CD4-positive, alpha-beta T cell treated with Interleukin-4 for 1 hour (primary cell): ENCODE measurements at regions not wholly inside any gene's neighbourhood (a gene's known extent, or its start where the extent isn't known, plus 50 kb on each side); places are given as distances from the start of the nearest gene placed in this dataset.

Source experiments
- DNase-seq, 2 donors: peaks; one replicate each; pipeline ENCODE4 v3.0.0-alpha.2; 2020 to 2022

GRCh38 chr20:22430154-22430745 lies 154.1 kb downstream of the FOXA2 start:
- DNase-seq, result no peak

- no peak for DNase-seq
These were observed 154.9 kb downstream of the FOXA2 start for GRCh38 chr20:22429175-22430153.

GRCh38 chr20:22428051-22428450 lies 156.3 kb downstream of the FOXA2 start:
- no peak for DNase-seq

- DNase-seq, result no peak
These were observed 157.6 kb downstream of the FOXA2 start for GRCh38 chr20:22426772-22427171.

GRCh38 chr20:22425344-22426295 lies 158.8 kb downstream of the FOXA2 start:
- DNase-seq, result no peak

GRCh38 chr20:22423190-22423832 lies 161.1 kb downstream of the FOXA2 start:
- DNase-seq, result no peak

GRCh38 chr20:22420116-22420598 lies 164.2 kb downstream of the FOXA2 start:
- DNase-seq, result no peak

GRCh38 chr20:22418738-22419137 lies 165.6 kb downstream of the FOXA2 start:
- no peak for DNase-seq

- no peak for DNase-seq
These were observed 170.0 kb downstream of the FOXA2 start for GRCh38 chr20:22414305-22414742.

- no peak for DNase-seq
These were observed 171.1 kb downstream of the FOXA2 start for GRCh38 chr20:22412977-22413868.

GRCh38 chr20:22411627-22412450 lies 172.5 kb downstream of the FOXA2 start:
- no peak for DNase-seq

GRCh38 chr20:22411286-22411626 lies 173.1 kb downstream of the FOXA2 start:
- no peak for DNase-seq

- no peak for DNase-seq
These were observed 173.7 kb downstream of the FOXA2 start for GRCh38 chr20:22410556-22411130.

GRCh38 chr20:22408521-22409402 lies 175.6 kb downstream of the FOXA2 start:
- DNase-seq, result no peak

- no peak for DNase-seq
These were observed 176.9 kb downstream of the FOXA2 start for GRCh38 chr20:22407237-22408193.

- no peak for DNase-seq
These were observed 179.8 kb downstream of the FOXA2 start for GRCh38 chr20:22404419-22405170.
